Sigmoid colon (tissue), 4 donors: ENCODE measurements at regions not wholly inside any gene's neighbourhood (a gene's known extent, or its start where the extent isn't known, plus 50 kb on each side); places are given as distances from the start of the nearest gene placed in this dataset.

Experiments used
- EP300 ChIP-seq, 4 donors: sonication (generic); formaldehyde crosslinking; IDR thresholded peaks; one replicate each; pipeline ENCODE4 v1.6.1; 2017; ENCODE audit warnings: antibody characterized with exemption in 4 of 4
- POLR2A ChIP-seq, 2 donors: fragments of 450-650 bp; IDR thresholded peaks; one replicate each; pipeline ENCODE4 v1.6.1; 2016; ENCODE audit warnings: antibody characterized with exemption in 2 of 2, mild to moderate bottlenecking in 2 of 2, moderate library complexity in 2 of 2
- POLR2AphosphoS5 ChIP-seq, 4 donors: sonication (generic); formaldehyde crosslinking; IDR thresholded peaks; one replicate each; pipeline ENCODE4 v1.6.1; 2017; ENCODE audit warnings: antibody characterized with exemption in 4 of 4
- TF ChIP-seq, protein P1 (sequence below), 4 experiments: fragments of 450-650 bp in 3 of 4; fragments of 200-600 bp in 1 of 4; IDR thresholded peaks; one replicate each; pipeline ENCODE4 v1.5.1; 2016 to 2019; ENCODE audit warnings: antibody characterized with exemption in 4 of 4, mild to moderate bottlenecking in 3 of 4, moderate library complexity in 2 of 4

GRCh38 chr20:50281831-50282591 lies 91.4 kb downstream of the CEBPB start:
- TF ChIP-seq, protein P1, sequence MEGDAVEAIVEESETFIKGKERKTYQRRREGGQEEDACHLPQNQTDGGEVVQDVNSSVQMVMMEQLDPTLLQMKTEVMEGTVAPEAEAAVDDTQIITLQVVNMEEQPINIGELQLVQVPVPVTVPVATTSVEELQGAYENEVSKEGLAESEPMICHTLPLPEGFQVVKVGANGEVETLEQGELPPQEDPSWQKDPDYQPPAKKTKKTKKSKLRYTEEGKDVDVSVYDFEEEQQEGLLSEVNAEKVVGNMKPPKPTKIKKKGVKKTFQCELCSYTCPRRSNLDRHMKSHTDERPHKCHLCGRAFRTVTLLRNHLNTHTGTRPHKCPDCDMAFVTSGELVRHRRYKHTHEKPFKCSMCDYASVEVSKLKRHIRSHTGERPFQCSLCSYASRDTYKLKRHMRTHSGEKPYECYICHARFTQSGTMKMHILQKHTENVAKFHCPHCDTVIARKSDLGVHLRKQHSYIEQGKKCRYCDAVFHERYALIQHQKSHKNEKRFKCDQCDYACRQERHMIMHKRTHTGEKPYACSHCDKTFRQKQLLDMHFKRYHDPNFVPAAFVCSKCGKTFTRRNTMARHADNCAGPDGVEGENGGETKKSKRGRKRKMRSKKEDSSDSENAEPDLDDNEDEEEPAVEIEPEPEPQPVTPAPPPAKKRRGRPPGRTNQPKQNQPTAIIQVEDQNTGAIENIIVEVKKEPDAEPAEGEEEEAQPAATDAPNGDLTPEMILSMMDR (IDR thresholded peaks at IDR 0.05): no peak
- TF ChIP-seq POLR2AphosphoS5 (IDR thresholded peaks at IDR 0.05): no peak
- TF ChIP-seq POLR2A (IDR thresholded peaks at IDR 0.05): no peak
- TF ChIP-seq EP300 (IDR thresholded peaks at IDR 0.05): no peak
